Uterus (tissue), 2 donors: ENCODE measurements at regions not wholly inside any gene's neighbourhood (a gene's known extent, or its start where the extent isn't known, plus 50 kb on each side); places are given as distances from the start of the nearest gene placed in this dataset.

Experiments used
- POLR2A ChIP-seq, 2 donors: fragments of 450-650 bp; IDR thresholded peaks; one replicate each; pipeline ENCODE4 v1.6.1; 2016; ENCODE audit warnings: antibody characterized with exemption in 2 of 2, mild to moderate bottlenecking in 1 of 2, moderate library complexity in 1 of 2
- TF ChIP-seq, protein P1 (sequence below), 4 experiments: fragments of 200-600 bp in 2 of 4; fragments of 450-650 bp in 2 of 4; sonication (generic) in 2 of 4; IDR thresholded peaks; one replicate each; pipeline ENCODE4 v1.5.1; 2016 to 2019; ENCODE audit warnings: antibody characterized with exemption in 4 of 4, mild to moderate bottlenecking in 2 of 4, moderate library complexity in 1 of 4

DNA sequence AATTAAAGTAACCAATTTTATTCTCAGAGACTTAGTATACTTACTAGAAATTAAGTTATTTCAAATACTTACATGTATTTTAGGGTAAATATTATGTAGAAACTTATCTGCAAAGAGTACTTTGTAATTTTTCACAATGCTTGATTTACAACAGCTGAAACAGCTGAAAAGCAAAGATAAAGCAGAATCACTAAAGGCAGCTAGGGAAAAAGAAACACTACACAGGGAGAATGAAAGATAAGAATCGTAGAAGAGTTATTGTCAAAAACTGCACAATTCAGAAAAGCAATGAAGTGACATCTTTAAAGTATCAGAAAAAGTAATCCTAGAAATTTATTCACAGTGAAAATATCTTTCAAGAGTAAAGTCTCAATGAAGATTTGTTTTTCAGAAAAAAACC, 69.7 kb upstream of the ZNF804B start:
- TF ChIP-seq POLR2A (IDR thresholded peaks at IDR 0.05), result no peak
- TF ChIP-seq, protein P1, sequence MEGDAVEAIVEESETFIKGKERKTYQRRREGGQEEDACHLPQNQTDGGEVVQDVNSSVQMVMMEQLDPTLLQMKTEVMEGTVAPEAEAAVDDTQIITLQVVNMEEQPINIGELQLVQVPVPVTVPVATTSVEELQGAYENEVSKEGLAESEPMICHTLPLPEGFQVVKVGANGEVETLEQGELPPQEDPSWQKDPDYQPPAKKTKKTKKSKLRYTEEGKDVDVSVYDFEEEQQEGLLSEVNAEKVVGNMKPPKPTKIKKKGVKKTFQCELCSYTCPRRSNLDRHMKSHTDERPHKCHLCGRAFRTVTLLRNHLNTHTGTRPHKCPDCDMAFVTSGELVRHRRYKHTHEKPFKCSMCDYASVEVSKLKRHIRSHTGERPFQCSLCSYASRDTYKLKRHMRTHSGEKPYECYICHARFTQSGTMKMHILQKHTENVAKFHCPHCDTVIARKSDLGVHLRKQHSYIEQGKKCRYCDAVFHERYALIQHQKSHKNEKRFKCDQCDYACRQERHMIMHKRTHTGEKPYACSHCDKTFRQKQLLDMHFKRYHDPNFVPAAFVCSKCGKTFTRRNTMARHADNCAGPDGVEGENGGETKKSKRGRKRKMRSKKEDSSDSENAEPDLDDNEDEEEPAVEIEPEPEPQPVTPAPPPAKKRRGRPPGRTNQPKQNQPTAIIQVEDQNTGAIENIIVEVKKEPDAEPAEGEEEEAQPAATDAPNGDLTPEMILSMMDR (IDR thresholded peaks at IDR 0.05), result no peak
